Colon (tissue), 2 donors: ENCODE measurements at regions not wholly inside any gene's neighbourhood (a gene's known extent, or its start where the extent isn't known, plus 50 kb on each side); places are given as distances from the start of the nearest gene placed in this dataset.

Experiments
- FAIRE-seq: peaks from 2 replicates; lab custom pipeline; 2012; peaks lifted over from hg19 to GRCh38; lab: Jason Lieb, UNC
- donor health status: control.
- donor health status: control.

DNA sequence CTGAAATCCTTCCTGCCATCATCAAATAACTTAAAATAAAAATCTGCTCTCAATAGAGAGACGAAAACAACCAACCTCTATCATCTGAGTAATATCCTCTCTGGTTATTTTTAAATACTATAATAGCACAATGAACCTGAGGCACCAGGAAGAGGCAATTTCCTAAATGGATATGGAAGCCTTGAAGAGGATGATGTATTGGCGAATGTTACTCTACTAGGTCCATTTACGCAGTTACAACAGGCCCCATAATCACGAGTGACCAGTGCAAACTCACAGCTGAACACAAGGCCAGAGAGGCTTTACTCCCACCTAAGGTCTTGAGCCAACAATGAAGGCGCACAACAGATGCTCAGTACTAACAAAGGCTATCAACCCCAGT is 678.8 kb upstream of the NR3C2 start:
- FAIRE-seq: no peak

DNA sequence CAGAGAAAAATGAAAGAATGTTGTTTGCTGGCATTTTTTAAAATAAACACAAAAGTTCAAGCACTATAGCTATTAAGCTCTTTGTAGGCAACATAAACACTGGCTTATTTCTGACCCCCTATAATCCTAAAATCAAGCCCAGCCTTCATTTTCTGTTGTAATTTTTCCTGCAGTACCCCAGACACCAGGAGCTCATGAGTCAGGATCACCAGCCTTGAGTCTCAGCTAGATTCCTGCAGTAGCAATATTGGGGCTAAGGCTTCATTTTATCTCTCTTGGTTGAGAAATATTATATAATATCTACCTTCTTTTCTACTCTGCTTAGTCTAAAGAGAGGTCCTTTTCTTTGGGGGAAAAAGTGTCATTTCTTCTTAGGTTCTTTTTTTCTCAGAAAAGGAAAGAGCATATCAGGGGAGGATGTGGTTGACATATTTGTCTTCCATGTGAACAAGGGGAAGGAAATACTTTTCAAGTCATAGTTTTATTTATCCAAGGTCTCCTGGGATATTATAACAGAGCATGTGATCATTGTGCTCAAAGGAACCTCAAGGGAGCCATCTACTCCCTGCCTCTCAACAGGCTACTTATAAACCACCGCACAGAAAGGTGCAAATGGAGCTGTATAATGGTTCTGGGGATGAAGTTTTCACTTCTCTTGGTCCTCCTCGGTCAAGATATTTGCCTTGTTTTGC is 678.3 kb upstream of the NR3C2 start:
- FAIRE-seq: no peak

DNA sequence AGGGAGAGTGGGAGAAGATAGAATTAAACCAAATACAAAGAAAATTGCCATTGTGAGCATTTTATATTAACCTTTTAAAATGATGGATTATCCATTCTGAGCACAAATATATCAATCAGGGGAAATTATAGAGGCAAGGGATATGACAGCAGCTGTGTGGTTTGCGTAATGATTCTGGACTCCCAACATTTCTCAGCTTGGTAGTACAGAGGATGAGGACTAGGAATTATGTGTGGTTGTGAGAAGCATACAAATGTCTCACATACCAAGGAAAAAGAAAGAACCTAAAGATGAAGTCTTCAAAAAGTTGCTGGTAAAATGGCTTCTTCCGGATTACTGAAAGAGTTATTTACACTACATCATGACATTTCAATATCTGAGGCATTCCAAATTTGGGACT is 674.6 kb upstream of the NR3C2 start:
- FAIRE-seq: no peak

DNA sequence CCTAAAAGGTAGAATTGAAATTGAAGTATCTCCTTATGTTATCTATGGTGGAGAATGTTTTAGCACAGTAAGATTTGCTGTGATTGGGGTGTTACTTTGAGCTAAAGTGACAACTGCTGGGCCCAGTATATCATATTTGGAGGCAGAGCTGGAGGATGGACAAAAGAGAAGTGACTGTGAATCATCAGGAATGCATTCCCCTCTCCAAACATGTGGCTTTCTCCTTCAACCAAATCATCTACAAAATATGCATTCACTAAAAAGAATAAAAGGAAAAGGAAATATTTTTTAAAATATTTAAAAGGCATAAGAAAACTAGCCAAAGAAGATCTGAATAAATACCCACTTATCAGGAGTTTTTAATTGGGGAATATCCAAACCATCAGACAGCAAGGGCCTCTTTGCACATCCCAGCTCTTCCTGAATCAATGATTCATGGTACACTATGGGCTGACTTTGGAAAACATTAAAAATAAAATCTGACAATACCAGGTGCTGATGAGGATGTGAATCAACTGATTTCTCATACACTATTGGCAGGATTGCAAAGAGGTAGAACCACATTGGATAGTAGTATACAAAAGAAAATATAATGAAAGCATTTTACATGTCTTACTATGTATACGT is 671.7 kb upstream of the NR3C2 start:
- FAIRE-seq: no peak

DNA sequence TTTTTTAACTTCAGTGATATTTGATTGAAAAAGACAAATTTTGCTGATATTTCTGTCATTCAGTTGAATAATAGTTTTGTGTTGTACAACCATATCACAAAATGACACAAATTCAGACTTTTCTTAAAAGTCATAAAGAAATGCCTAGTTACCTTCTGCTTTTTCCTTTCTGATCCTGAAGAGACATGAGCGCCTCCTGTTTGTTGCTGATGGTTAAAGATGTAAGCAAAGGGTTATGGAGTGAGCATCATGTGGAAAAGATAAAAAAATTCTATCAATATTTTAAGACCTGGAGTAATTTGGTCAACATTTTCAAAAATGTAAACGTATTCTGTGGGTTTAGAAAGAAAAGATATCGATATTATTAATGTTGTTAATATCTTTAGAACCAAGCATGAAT is 669.9 kb upstream of the NR3C2 start:
- no peak for FAIRE-seq

DNA sequence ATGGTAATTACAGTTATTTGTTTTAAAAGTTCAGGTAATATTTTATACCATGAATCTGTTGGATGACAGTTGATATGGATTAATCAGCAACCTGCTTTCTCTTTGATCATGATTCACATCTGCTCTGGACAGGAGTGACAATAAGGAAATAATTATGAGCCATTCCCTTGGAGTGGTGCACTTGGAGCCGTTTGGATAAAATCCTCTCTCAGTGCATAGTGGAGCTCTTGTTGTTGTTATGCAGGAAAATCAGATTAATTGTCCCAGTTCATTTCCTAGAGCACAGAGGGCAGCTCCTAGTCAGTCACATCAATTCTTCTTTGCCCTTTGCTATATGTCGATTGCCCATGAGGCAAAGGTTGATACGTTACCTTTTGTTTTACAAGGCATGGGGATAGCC is 668.3 kb upstream of the NR3C2 start:
- no peak for FAIRE-seq

DNA sequence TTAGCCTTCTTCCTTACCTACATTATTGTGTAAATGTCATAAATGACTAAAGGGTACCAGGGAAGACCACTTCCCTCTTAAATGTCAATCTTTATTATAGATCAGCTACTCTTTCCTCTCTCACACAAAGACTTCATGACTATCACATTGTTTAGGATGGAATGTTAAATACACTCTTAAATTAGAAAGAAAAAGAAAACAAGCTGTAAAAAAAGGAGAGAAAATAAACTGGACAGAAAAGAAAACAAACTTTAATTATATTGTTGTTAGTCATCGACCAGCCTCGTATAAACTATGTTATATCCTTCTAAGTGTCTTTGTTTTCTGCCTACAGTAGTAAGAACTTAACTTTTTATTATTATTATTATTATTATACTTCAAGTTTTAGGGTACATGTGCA is 666.4 kb upstream of the NR3C2 start:
- FAIRE-seq: no peak

DNA sequence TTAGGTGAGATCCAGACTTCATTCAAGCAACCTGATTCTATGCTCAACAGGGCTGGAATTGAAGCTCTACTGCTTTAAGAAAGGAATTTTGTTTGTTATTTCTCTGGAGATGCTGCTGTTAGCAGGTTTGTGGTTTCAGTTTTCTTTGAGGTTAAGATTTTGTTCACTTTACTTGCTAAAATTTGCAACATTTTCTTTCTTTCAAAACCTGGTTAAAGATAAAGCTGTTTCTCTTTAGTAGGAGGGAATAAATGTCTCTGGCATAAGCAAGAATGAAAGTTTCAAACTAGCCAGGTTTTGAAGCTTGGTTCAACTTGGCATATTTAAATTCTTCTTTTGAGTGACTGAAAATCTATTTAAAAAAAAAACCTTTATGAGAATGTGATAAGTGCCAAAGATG is 660.6 kb upstream of the NR3C2 start:
- FAIRE-seq: no peak

DNA sequence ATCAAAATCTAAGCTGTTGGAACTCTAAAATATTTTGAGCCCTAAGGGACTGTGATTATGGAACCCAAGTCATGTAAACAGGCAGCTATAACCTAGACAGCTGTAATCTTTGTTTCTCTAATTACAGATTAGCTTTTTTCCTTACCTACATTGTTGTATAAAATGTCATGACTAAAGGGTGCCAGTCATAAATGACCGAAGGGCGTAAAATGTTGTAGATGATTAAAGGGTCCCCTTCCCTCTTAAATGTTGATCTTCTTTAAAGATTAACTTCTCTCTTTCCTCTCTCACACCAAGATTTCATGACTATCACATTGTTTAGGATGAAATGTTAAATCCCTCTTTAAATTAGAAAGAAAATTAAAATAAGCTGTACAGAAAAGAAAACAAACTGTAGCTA is 659.4 kb upstream of the NR3C2 start:
- FAIRE-seq: no peak

DNA sequence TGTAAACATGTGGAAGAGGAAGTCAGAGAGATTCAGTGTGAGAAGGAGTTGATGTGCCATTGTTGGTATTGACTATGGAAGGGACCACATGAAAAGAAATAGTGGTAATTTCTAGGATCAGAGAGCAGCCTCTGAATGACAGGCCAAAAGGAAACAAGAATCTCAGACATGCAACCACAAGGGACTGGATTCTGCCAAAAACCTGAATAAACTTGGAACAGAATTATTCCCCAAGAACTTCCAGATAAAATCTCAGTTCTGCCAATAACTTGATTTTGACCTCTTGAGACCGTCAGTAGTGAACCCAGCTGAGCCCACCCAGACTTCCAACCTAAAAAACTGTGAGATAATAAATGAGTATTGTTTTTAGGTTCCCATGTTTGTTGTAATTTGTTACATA is 653.6 kb upstream of the NR3C2 start:
- FAIRE-seq: no peak

DNA sequence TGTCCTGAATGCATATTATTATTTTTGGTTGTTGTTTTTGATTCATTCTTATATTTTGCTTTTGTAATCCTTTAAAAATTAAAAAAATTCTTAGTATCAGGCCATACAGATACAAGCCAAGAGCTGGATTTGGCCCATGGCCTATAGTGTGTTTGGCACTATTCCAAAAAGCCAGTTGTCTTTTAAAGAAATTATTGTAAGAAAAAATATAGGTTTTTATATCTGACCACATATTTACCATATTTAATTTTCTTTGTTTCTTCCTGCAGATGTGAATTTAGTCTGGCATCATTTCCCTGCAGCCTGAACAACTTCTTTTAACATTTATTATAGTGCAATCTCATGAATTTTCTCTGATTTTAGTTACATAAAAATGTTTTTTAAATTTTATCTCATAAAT is 652.8 kb upstream of the NR3C2 start:
- FAIRE-seq: no peak

DNA sequence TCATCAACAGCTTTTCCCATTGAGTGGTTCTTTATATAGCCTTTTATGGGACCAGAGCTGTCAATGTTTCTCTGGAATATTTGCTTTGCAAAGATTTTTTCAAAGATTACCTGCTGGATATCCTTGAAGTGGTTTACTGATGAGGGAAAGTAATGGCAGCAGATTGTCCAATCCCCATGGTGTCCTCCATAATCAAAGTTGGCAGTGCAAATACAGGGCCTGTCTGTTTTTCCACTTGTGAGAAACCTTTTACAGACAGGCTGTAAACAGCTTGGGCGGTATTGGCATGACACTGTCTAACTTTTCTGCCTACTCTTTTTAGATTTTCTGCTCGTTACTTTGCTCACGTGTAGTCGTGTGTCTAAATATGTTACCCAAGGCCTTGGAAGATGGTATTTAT is 641.9 kb upstream of the NR3C2 start:
- FAIRE-seq: no peak

DNA sequence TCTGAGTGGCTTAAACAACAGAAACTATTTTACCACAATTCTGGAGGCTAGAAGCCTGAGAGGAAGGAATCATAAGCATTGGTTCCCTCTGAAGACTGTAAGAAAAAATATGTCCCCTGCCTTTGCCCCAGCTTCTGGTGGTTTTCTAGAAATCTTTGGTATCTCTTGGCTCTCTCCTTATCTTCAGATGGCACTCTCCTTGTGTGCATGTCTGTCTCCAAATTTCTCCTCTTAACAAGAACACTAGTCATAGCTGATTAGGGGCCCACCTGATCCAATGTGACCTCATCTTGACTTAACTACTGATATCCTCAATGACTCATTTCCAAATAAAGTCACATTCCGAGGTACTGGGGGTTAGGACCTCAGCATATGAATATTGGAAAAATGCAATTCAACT is 635.0 kb upstream of the NR3C2 start:
- FAIRE-seq: no peak

DNA sequence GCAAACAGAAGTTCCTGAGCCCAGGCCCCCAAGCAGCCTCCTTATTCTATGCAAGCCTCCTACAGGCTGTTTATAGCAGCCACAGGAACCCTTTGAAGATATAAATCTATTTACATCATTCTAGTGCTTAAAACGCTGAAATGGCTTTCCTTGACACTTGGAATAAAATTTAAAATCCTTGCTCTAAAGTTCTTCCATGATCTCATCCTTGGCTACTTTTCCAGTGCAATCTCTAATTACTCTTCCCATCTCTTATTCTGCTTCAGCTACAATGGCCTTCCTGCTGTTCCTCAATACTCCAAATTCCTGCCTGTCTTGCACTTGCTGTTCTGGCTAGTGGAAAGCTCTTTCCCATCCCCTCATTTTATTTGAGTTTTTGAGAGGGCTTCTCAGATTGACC is 634.2 kb upstream of the NR3C2 start:
- FAIRE-seq: no peak

DNA sequence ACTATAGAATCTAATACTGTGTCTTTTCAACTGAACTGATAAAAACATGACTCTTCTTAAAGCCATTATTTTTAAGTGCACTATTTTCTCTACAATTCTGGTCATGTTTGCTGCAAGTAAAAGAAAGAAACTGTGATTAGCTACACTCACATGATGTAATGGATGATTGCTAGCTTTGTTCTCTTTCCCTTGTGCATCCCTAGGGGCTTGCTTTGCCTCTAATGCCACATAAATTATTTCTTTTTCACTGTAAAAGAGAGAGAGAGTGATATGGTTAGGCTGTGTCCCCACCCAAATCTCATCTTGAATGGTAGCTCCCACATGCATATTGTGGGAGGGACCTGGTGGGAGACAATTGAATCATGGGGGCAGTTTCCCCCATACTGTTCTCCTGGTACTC is 630.2 kb upstream of the NR3C2 start:
- no peak for FAIRE-seq

DNA sequence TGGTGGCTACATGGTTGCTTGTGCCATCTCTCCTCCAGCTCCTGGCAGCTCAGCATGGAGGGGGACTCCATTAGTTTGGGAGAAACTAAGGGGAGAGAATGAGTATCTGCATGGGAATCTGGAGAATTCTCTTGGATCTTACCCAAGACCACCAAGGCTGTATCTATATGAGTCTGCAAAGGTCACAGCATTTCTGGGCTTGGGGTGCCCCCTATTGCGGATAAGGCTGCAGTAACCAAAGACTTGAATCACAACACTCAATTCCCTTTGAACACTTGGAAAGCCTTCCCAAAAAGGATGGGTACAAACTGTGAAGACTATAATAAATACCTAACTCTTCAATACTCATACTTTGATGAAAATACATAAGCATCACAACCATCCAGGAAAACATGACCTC is 623.5 kb upstream of the NR3C2 start:
- no peak for FAIRE-seq

DNA sequence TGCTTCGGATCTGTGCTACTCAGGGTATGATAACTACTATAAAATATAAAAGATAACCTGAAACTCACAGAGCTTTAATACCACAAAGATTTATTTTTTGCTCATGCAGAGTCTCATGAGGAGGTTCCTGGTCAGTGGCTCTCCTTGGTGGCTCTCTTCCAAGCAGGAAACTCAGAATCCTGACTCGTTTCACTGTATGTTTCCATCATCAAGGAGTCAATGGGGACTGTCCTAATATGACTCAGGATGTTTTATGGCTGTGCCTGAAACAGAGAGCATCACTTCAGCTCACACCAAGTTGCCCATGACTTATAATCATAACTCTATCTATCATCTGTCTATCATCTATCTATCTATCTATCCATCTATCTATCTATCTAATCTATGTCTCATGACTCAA is 620.8 kb upstream of the NR3C2 start:
- peak; percentile 36 for FAIRE-seq

DNA sequence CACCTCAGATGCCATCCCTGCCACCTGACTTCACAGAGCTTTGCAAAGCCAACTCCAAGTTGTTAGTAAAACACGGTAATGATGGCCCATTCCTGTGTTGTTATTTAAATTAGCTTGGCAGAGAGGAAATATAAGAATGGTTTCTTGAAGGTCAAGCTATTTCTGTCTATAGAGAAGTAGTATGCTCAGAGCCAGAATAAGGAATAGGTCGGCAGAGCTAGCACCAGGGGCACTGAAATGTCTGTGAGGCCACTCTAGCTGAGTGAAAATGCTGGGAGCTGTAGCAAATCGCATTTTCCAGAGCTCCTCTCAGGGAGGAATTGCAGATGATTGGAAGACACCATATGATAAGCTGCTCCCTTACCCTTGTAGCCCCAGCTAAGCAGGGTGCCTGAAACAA is 615.4 kb upstream of the NR3C2 start:
- FAIRE-seq: no peak

DNA sequence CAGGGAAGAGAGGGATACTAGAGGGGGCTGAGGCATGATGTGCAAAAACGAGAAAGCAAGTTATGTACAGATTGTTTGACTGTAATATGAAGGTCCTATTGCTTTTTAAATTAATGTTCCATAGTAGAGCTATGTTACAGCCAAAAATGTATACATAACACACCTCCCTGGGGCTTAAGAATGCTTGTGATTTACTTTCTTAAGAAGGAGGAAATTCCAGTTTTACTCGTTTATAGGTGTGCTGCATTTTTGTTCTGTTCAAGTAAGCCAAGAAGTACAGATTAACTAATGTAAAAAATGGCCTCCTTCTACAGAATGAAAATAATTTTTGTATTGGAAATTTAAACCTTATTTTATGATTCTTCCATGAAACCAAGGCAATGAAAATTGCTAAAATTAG is 614.4 kb upstream of the NR3C2 start:
- FAIRE-seq: no peak

DNA sequence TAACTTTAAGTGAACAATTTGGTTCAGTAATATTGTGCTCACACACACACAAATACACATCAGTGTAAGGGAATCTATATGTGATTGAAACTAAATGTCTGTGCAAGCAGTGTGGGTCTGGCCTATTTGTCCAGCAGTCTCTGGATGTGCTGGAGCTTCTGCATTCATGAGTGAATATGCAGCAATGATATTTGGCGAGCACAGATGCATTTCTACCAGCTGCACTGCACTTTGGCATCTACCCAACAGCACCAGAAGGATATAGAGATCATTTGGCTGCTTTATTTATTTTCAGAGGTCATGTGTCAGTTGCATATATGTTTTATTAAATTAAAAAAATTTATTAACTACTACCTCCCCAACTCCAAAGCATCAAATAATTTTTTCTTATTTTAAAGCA is 613.4 kb upstream of the NR3C2 start:
- FAIRE-seq: no peak

DNA sequence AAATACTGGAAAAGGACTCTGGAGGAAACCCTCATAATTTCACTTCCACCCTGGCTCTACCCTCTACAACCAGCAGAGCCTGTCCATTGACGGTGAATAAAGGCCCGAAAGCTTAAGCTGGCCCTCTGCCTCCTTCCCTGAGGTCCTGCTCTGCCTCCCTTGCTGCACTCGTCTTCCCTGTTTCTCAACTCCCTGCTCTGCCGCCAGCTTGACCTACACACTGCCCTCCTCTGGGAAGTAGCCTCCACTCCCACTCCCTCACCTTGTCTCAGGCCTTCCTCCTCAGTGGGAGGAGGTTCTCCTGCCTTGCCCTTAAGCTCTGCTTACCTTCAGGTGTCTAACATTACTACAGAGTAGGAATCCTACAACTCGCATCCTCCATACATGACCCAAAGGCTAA is 608.6 kb upstream of the NR3C2 start:
- FAIRE-seq: no peak

DNA sequence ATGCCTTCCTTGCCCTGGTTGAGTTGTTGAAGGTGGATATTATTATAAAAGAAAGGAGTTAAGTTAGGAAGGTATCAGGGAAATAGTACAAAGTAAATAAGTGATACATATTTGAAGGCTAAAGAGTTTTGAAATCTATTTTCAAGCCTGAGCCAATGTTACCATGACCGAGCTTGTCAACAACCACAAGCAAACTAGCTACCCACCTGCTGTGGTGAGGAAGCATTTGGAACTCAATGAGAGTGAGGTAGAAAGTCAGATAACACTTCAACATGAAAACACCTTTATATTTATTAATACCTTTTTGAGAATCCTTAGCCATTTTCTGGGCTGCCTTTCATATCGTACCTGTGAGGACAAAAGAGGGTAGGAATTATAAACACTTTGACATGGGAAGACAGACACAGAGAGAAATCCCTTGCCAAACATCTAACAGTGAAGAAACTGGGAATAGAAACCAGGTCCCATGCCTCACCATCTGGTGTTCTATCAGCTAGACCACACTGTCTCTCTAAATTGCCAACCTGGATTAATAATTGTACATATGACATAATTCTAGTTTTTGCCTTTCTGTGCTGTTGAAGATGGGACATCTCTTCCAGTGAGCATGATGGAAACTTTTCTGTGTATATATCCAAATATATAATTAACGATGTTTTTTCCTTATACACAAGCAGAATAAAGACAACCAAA is 606.4 kb upstream of the NR3C2 start:
- FAIRE-seq: no peak

DNA sequence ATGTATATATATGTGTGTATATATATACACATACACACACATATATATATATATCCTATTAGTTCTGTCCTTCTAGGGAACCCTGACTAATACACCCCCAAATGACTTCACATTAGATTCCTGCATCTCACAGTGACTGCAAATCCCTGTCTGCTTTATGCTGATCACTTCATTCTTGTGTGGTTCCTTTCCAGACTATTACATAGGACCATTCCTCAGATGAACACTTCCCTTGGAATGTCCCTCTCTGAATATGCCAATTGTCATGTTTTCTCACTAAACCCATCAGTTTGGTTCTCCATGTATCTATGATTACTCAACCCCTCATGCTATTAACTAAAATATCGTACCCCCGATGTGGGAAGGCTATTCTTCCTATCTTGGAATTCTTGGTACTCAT is 605.2 kb upstream of the NR3C2 start:
- FAIRE-seq: no peak

DNA sequence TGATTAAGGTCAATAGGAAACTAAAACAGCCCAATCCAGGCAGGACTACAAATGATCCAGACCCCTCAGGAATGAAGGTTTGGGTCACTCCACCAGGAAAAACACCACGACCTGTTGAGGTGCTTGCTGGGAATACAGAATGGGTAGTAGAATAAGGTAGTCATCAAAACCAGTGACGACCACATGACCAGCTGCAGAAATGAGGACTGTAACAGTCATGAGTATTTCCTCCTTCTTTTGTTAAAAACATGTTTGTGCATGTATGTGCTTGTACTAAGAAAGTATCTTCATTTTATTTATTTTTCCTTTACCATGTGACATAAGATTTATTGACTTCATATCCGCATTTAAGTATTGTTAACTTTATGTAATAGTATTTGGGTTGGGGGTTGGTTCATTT is 603.5 kb upstream of the NR3C2 start:
- no peak for FAIRE-seq
